ENCODE measurements at regions not wholly inside any gene's neighbourhood (a gene's known extent, or its start where the extent isn't known, plus 50 kb on each side); places are given as distances from the start of the nearest gene placed in this dataset.
"Not testable (repeated sequence)": the region's sequence is repeated elsewhere in the genome, so short reads cannot be mapped to it uniquely, and the experiment has no call there.

DNA sequence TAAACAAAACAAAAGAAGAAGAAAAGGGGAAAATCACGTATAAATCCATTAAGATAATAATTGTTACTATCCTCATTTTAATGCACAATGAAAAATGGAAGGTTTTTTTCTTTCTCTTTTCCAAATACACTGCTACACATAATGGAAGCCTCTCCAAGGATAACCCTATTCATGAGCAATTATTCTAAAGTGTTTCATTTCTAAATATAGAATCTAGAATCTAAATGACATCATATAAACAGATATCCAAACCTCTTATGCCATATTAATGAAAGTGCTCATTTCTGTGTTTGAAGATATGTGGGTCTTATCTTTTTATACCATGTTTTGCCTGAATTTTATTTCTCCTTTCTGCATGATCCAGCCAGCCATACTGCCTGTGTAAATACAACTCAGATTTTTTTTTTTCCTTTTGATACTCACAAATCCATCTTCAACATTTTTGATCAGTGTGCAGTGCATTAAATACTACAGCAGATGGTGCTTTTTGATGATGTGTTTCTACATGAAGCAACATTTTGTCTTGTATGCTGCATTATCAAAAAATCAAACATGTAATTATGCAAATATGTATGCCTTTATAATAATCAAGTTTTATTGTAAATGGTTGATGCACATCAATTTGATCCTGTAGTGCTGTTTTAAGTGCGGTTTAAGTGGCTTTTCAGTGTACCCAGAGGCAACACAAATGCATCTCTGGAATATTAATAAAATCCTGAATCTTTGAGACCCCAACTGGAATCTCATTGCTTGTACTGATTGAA is 625.6 kb upstream of the PTBP2 start:
- H3K4me1 ChIP-seq (ENCODE audit: control insufficient read depth in 3 of 3, insufficient read depth in 3 of 3, low read length in 3 of 3) = no peaks in the 10 kb centered on the region
- no peak overlapping the region for H3K9ac ChIP-seq (ENCODE audit: low read depth in 1 of 3, low read length in 3 of 3)
- no peaks in the 10 kb centered on the region for H3K9me3 ChIP-seq (ENCODE audit: control insufficient read depth in 3 of 3, low read length in 3 of 3)
- no peaks in the 10 kb centered on the region for H3K36me3 ChIP-seq (ENCODE audit: control insufficient read depth in 3 of 3, insufficient read depth in 3 of 3, low read length in 3 of 3)
- H3K27me3 ChIP-seq (ENCODE audit: control insufficient read depth in 3 of 3, insufficient read depth in 3 of 3, low read length in 3 of 3) = no peaks in the 10 kb centered on the region
- no peak overlapping the region for H3K27ac ChIP-seq (ENCODE audit: low read depth, low read length)
- H3K4me3 ChIP-seq (ENCODE audit: low read length in 3 of 3) = no peak overlapping the region

DNA sequence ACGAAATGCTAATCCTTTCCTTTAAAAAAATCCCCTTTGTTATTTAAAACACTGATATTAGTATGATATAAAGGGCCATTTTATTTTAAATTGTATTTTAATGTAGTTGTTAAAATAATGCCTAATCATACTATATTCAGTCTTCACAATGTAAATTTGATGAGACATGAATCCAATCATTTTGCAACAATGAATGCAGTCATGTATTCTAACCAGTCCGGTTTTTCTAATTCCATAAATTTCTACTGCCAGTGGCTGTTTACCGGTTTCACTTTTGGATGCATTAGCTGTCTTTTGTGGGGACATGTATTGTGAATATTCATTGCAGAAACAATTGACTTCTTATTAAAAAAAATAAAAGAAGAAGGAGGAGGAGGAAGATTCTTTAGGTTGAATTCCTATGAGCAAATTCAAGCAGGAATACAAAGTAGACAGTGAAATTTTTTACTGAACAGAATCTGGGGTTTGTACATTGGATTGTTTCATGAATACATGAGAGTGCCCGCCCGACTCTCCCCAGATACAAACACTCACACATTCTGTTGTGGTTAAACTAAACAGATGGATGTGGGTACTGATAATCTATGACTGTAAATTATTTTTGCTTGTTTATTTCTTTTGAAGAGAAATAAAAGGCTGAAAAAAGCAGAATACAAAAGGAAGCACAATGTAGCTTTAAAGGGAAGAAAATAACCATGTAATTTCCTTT is 624.8 kb upstream of the PTBP2 start:
- Histone ChIP-seq H3K9me3 (ENCODE audit: control insufficient read depth in 3 of 3, low read length in 3 of 3) (no peaks in the 10 kb centered on the region), H3K4me3 (ENCODE audit: low read length in 3 of 3) (no peak overlapping the region), H3K4me1 (ENCODE audit: control insufficient read depth in 3 of 3, insufficient read depth in 3 of 3, low read length in 3 of 3) (no peaks in the 10 kb centered on the region), H3K27ac (ENCODE audit: low read depth, low read length) (no peak overlapping the region), H3K9ac (ENCODE audit: low read depth in 1 of 3, low read length in 3 of 3) (no peak overlapping the region), H3K36me3 (ENCODE audit: control insufficient read depth in 3 of 3, insufficient read depth in 3 of 3, low read length in 3 of 3) (no peaks in the 10 kb centered on the region), H3K27me3 (ENCODE audit: control insufficient read depth in 3 of 3, insufficient read depth in 3 of 3, low read length in 3 of 3) (no peaks in the 10 kb centered on the region)

DNA sequence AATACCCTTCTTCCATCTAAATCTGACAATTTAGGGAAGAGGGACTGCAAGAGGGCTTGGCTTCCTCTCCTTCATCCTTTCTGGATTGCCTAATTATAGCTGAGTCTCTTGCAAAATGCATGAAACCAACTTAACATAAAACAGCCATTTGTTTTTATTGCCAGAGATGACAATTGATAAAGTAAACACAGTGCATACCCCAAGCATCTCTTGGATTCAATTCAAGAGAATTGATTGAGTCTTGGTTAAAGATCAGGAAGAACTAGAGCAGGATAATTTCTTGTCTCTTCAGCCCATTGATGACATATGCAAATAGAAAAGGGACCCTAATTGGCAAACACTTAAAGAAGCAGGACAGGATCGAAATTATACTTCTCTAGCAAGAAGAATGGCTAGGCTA is 617.1 kb upstream of the PTBP2 start:
- Histone ChIP-seq H3K4me3 (ENCODE audit: low read length in 3 of 3) (no peak overlapping the region), H3K36me3 (ENCODE audit: control insufficient read depth in 3 of 3, insufficient read depth in 3 of 3, low read length in 3 of 3) (no peaks in the 10 kb centered on the region), H3K9ac (ENCODE audit: low read depth in 1 of 3, low read length in 3 of 3) (no peak overlapping the region), H3K27ac (ENCODE audit: low read depth, low read length) (no peak overlapping the region), H3K9me3 (ENCODE audit: control insufficient read depth in 3 of 3, low read length in 3 of 3) (peaks cover 0 to 2% (median 0%) of the 10 kb centered on the region in 3 donors), H3K27me3 (ENCODE audit: control insufficient read depth in 3 of 3, insufficient read depth in 3 of 3, low read length in 3 of 3) (no peaks in the 10 kb centered on the region), H3K4me1 (ENCODE audit: control insufficient read depth in 3 of 3, insufficient read depth in 3 of 3, low read length in 3 of 3) (no peaks in the 10 kb centered on the region)

DNA sequence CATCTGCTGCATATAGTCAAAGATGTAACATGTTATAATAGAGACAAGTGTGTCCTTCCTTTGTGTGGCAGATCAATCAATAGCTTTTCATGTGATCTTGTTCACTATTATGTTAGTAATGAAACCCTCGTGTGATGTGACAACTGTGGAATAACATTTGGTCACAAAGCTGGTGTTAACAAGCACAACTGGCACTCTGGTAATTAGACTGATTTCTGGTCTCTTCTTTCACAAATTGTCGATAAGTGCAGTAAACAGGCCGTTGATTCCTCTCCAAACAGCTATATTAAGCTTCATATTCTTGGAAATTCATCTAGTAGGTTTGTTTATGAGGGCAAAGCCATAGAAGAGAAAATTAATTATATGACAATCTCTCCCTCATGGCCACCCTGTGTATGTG is 616.7 kb upstream of the PTBP2 start:
- peaks cover 0 to 2% (median 0%) of the 10 kb centered on the region in 3 donors for H3K9me3 ChIP-seq (ENCODE audit: control insufficient read depth in 3 of 3, low read length in 3 of 3)
- no peak overlapping the region for H3K27ac ChIP-seq (ENCODE audit: low read depth, low read length)
- H3K27me3 ChIP-seq (ENCODE audit: control insufficient read depth in 3 of 3, insufficient read depth in 3 of 3, low read length in 3 of 3) = no peaks in the 10 kb centered on the region
- H3K36me3 ChIP-seq (ENCODE audit: control insufficient read depth in 3 of 3, insufficient read depth in 3 of 3, low read length in 3 of 3) = no peaks in the 10 kb centered on the region
- no peaks in the 10 kb centered on the region for H3K4me1 ChIP-seq (ENCODE audit: control insufficient read depth in 3 of 3, insufficient read depth in 3 of 3, low read length in 3 of 3)
- no peak overlapping the region for H3K9ac ChIP-seq (ENCODE audit: low read depth in 1 of 3, low read length in 3 of 3)
- H3K4me3 ChIP-seq (ENCODE audit: low read length in 3 of 3) = no peak overlapping the region

DNA sequence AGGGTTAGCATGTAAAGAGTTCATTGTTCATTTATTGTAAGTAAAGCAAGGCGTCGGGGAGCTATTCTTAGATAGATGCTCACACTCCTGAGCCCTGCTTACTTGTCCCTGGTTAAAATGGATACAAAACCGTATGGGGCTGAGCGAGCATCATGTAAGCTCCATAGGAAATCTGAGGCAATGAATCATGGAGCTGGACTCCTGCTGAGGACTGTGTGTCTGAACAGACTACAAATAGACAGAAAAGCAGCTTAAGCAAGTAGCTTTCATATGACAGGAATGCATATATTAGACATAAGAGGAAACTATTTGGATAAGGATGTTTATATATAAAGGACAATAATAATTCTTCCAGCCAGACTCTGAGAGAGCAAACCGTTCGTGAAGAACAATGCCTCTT is 604.9 kb upstream of the PTBP2 start:
- Histone ChIP-seq H3K9ac (ENCODE audit: low read depth in 1 of 3, low read length in 3 of 3) (no peak overlapping the region), H3K4me3 (ENCODE audit: low read length in 3 of 3) (no peak overlapping the region), H3K4me1 (ENCODE audit: control insufficient read depth in 3 of 3, insufficient read depth in 3 of 3, low read length in 3 of 3) (no peaks in the 10 kb centered on the region), H3K36me3 (ENCODE audit: control insufficient read depth in 3 of 3, insufficient read depth in 3 of 3, low read length in 3 of 3) (no peaks in the 10 kb centered on the region), H3K27ac (ENCODE audit: low read depth, low read length) (no peak overlapping the region), H3K9me3 (ENCODE audit: control insufficient read depth in 3 of 3, low read length in 3 of 3) (no peaks in the 10 kb centered on the region), H3K27me3 (ENCODE audit: control insufficient read depth in 3 of 3, insufficient read depth in 3 of 3, low read length in 3 of 3) (no peaks in the 10 kb centered on the region)

DNA sequence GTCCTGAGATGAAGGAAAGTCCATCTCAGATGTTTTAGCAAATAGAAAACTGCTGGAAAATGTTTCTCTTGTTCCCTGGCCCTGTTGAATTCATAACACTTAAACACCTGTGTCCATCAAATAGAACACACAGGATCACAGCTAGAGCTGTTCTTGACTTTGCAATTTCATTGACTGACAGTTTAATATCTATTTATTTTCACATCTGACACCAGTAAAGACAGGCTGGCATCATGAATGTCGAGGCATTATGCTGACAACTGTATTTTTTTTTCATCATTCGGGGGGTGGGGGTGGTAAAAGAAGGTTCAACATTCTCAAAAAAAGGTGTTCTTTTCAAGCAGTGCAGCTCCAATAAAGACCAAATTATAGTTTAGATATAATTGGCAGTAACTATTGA is 591.2 kb upstream of the PTBP2 start:
- H3K9ac ChIP-seq (ENCODE audit: low read depth in 1 of 3, low read length in 3 of 3) = no peak overlapping the region
- no peaks in the 10 kb centered on the region for H3K27me3 ChIP-seq (ENCODE audit: control insufficient read depth in 3 of 3, insufficient read depth in 3 of 3, low read length in 3 of 3)
- H3K4me1 ChIP-seq (ENCODE audit: control insufficient read depth in 3 of 3, insufficient read depth in 3 of 3, low read length in 3 of 3) = no peaks in the 10 kb centered on the region
- H3K36me3 ChIP-seq (ENCODE audit: control insufficient read depth in 3 of 3, insufficient read depth in 3 of 3, low read length in 3 of 3) = no peaks in the 10 kb centered on the region
- H3K27ac ChIP-seq (ENCODE audit: low read depth, low read length) = no peak overlapping the region
- no peaks in the 10 kb centered on the region for H3K9me3 ChIP-seq (ENCODE audit: control insufficient read depth in 3 of 3, low read length in 3 of 3)
- no peak overlapping the region for H3K4me3 ChIP-seq (ENCODE audit: low read length in 3 of 3)

DNA sequence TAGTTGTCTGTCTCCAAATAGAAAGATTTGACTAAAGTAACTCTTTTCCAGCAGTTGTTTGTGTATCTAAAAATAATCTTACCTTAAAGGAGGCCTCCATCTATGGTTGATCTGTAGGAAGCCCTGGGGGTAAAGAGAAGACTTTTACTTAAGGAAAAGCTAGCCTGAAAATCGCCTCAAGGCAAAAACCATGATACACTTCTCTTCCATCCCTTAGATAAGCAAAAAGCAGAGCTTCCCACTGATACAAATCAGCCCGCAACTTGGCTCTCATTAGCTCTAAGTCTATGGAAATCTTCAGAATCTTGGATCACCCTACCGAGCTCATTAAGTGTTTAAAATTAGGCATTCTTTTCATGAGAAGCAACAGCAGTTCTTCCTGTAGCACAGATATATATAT is 576.9 kb upstream of the PTBP2 start:
- Histone ChIP-seq H3K36me3 (ENCODE audit: control insufficient read depth in 3 of 3, insufficient read depth in 3 of 3, low read length in 3 of 3) (no peaks in the 10 kb centered on the region), H3K9me3 (ENCODE audit: control insufficient read depth in 3 of 3, low read length in 3 of 3) (no peaks in the 10 kb centered on the region), H3K4me1 (ENCODE audit: control insufficient read depth in 3 of 3, insufficient read depth in 3 of 3, low read length in 3 of 3) (no peaks in the 10 kb centered on the region), H3K4me3 (ENCODE audit: low read length in 3 of 3) (no peak overlapping the region), H3K27me3 (ENCODE audit: control insufficient read depth in 3 of 3, insufficient read depth in 3 of 3, low read length in 3 of 3) (no peaks in the 10 kb centered on the region), H3K9ac (ENCODE audit: low read depth in 1 of 3, low read length in 3 of 3) (no peak overlapping the region), H3K27ac (ENCODE audit: low read depth, low read length) (no peak overlapping the region)

DNA sequence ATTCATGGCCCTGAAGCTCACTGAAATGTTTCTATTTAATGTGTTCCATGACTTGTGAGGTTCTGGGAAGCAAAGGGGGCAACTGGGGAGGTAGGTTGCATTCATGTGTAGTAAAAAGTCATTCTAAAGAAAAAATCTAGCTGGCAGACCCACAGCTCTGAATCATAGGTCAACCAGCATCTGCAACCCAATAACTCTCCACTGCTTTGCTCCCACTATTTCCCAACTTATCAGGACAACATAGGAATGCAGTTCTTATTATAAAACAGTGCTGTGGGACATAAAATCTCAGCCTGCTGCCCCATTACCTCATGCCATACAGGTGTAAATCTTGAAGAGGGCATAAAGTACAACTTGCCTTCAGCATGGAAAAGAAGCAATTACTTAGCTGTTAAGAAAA is 576.1 kb upstream of the PTBP2 start:
- H3K27me3 ChIP-seq (ENCODE audit: control insufficient read depth in 3 of 3, insufficient read depth in 3 of 3, low read length in 3 of 3) = no peaks in the 10 kb centered on the region
- H3K9me3 ChIP-seq (ENCODE audit: control insufficient read depth in 3 of 3, low read length in 3 of 3) = no peaks in the 10 kb centered on the region
- no peaks in the 10 kb centered on the region for H3K4me1 ChIP-seq (ENCODE audit: control insufficient read depth in 3 of 3, insufficient read depth in 3 of 3, low read length in 3 of 3)
- no peak overlapping the region for H3K9ac ChIP-seq (ENCODE audit: low read depth in 1 of 3, low read length in 3 of 3)
- H3K36me3 ChIP-seq (ENCODE audit: control insufficient read depth in 3 of 3, insufficient read depth in 3 of 3, low read length in 3 of 3) = no peaks in the 10 kb centered on the region
- no peak overlapping the region for H3K4me3 ChIP-seq (ENCODE audit: low read length in 3 of 3)
- no peak overlapping the region for H3K27ac ChIP-seq (ENCODE audit: low read depth, low read length)

DNA sequence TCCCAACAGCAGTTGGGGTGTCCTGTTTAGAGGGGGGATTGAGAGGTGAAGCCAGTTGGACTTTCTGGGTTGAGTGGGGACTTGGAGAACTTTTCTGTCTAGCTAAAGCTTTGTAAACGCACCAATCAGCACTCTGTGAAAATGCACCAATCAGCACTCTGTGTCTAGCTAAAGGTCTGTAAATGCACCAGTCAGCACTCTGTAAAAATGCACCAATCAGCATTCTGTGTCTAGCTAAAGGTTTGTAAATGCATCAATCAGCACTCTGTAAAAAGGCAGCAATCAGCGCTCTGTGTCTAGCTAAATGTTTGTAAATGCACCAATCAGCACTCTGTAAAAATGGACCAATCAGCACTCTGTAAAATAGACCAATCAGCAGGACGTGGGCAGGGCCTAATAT is 568.6 kb upstream of the PTBP2 start:
- H3K9me3 ChIP-seq (ENCODE audit: control insufficient read depth in 3 of 3, low read length in 3 of 3); H3K9ac ChIP-seq (ENCODE audit: low read depth in 1 of 3, low read length in 3 of 3); H3K4me3 ChIP-seq (ENCODE audit: low read length in 3 of 3); H3K36me3 ChIP-seq (ENCODE audit: control insufficient read depth in 3 of 3, insufficient read depth in 3 of 3, low read length in 3 of 3); H3K27ac ChIP-seq (ENCODE audit: low read depth, low read length); H3K27me3 ChIP-seq (ENCODE audit: control insufficient read depth in 3 of 3, insufficient read depth in 3 of 3, low read length in 3 of 3); H3K4me1 ChIP-seq (ENCODE audit: control insufficient read depth in 3 of 3, insufficient read depth in 3 of 3, low read length in 3 of 3): not testable (repeated sequence)

DNA sequence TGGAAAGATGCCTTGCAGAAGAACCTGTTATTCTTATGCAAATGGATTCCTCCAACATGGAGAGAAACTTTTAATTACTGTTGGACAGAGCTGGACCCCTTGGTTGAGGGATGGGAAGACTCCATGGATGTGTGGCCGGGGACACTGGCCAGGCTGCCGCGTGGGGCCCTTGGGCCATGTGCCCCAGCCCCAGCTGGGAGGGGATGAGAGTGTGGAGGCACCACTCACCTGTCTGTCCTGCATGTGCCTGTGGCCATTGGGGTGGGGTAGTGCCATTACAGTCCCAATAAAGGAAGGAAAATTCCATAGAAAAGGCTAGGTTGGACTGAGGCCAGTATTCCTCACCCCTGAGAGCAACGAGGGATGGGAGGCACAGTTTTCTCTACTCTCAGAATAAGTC is 564.5 kb upstream of the PTBP2 start:
- H3K9me3 ChIP-seq (ENCODE audit: control insufficient read depth in 3 of 3, low read length in 3 of 3) = peaks cover 0 to 7% (median 0%) of the 10 kb centered on the region in 3 donors

More for the DNA sequence above, 564.5 kb upstream of the PTBP2 start:
- H3K27me3 ChIP-seq (ENCODE audit: control insufficient read depth in 3 of 3, insufficient read depth in 3 of 3, low read length in 3 of 3) = no peaks in the 10 kb centered on the region
- no peaks in the 10 kb centered on the region for H3K4me1 ChIP-seq (ENCODE audit: control insufficient read depth in 3 of 3, insufficient read depth in 3 of 3, low read length in 3 of 3)
- H3K4me3 ChIP-seq (ENCODE audit: low read length in 3 of 3) = no peak overlapping the region
- no peak overlapping the region for H3K27ac ChIP-seq (ENCODE audit: low read depth, low read length)
- H3K9ac ChIP-seq (ENCODE audit: low read depth in 1 of 3, low read length in 3 of 3) = no peak overlapping the region
- H3K36me3 ChIP-seq (ENCODE audit: control insufficient read depth in 3 of 3, insufficient read depth in 3 of 3, low read length in 3 of 3) = no peaks in the 10 kb centered on the region
